ENCODE measurements at regions not wholly inside any gene's neighbourhood (a gene's known extent, or its start where the extent isn't known, plus 50 kb on each side); places are given as distances from the start of the nearest gene placed in this dataset.

- no peak for TF ChIP-seq CTCF (IDR thresholded peaks at IDR 0.05; ENCODE audit: partially characterized antibody, unreplicated experiment)
- Mint-ChIP-seq H3K4me3 (ENCODE audit: unreplicated experiment) (no peak overlapping the region), H3K36me3 (ENCODE audit: unreplicated experiment) (no peaks in the 10 kb centered on the region), H3K9me3 (ENCODE audit: unreplicated experiment) (no peaks in the 10 kb centered on the region), H3K27me3 (ENCODE audit: unreplicated experiment) (no peaks in the 10 kb centered on the region), H3K27ac (ENCODE audit: unreplicated experiment) (no peak overlapping the region), H3K4me1 (ENCODE audit: low read depth, unreplicated experiment) (no peaks in the 10 kb centered on the region)
- no peak for DNase-seq
These were observed 55.2 kb upstream of the SLIT2 start for GRCh38 chr4:20196476-20196875.

GRCh38 chr4:20195071-20195885 lies 56.4 kb upstream of the SLIT2 start:
- no peak overlapping the region for H3K4me3 Mint-ChIP-seq (ENCODE audit: unreplicated experiment)
- H3K4me1 Mint-ChIP-seq (ENCODE audit: low read depth, unreplicated experiment) = no peaks in the 10 kb centered on the region
- H3K36me3 Mint-ChIP-seq (ENCODE audit: unreplicated experiment) = no peaks in the 10 kb centered on the region
- no peak for DNase-seq
- no peaks in the 10 kb centered on the region for H3K27me3 Mint-ChIP-seq (ENCODE audit: unreplicated experiment)
- H3K9me3 Mint-ChIP-seq (ENCODE audit: unreplicated experiment) = no peaks in the 10 kb centered on the region
- TF ChIP-seq CTCF (IDR thresholded peaks at IDR 0.05; ENCODE audit: partially characterized antibody, unreplicated experiment) = no peak
- no peak overlapping the region for H3K27ac Mint-ChIP-seq (ENCODE audit: unreplicated experiment)

GRCh38 chr4:20194123-20195013 lies 57.3 kb upstream of the SLIT2 start:
- Mint-ChIP-seq H3K4me1 (ENCODE audit: low read depth, unreplicated experiment) (no peaks in the 10 kb centered on the region), H3K4me3 (ENCODE audit: unreplicated experiment) (no peak overlapping the region), H3K9me3 (ENCODE audit: unreplicated experiment) (no peaks in the 10 kb centered on the region), H3K36me3 (ENCODE audit: unreplicated experiment) (no peaks in the 10 kb centered on the region), H3K27me3 (ENCODE audit: unreplicated experiment) (no peaks in the 10 kb centered on the region), H3K27ac (ENCODE audit: unreplicated experiment) (no peak overlapping the region)
- no peak for DNase-seq
- no peak for TF ChIP-seq CTCF (IDR thresholded peaks at IDR 0.05; ENCODE audit: partially characterized antibody, unreplicated experiment)

- no peak for DNase-seq
- Mint-ChIP-seq H3K27me3 (ENCODE audit: unreplicated experiment) (no peaks in the 10 kb centered on the region), H3K4me1 (ENCODE audit: low read depth, unreplicated experiment) (no peaks in the 10 kb centered on the region), H3K27ac (ENCODE audit: unreplicated experiment) (no peak overlapping the region), H3K36me3 (ENCODE audit: unreplicated experiment) (no peaks in the 10 kb centered on the region), H3K9me3 (ENCODE audit: unreplicated experiment) (no peaks in the 10 kb centered on the region), H3K4me3 (ENCODE audit: unreplicated experiment) (no peak overlapping the region)
- no peak for TF ChIP-seq CTCF (IDR thresholded peaks at IDR 0.05; ENCODE audit: partially characterized antibody, unreplicated experiment)
These were observed 58.4 kb upstream of the SLIT2 start for GRCh38 chr4:20193141-20193936.

Data from glutamatergic neuron (in vitro differentiated cells).